Prostate gland (tissue), 2 donors: ENCODE measurements at regions not wholly inside any gene's neighbourhood (a gene's known extent, or its start where the extent isn't known, plus 50 kb on each side); places are given as distances from the start of the nearest gene placed in this dataset.

Experiments
- POLR2A ChIP-seq: fragments of 450-650 bp; IDR thresholded peaks from one replicate; pipeline ENCODE4 v1.6.1; 2016; ENCODE audit warnings: antibody characterized with exemption, mild to moderate bottlenecking
- POLR2AphosphoS5 ChIP-seq: sonication (generic); formaldehyde crosslinking; IDR thresholded peaks from one replicate; pipeline ENCODE4 v1.6.1; 2017; ENCODE audit warnings: antibody characterized with exemption
- TF ChIP-seq, protein P1 (sequence below), 4 experiments: fragments of 200-600 bp in 2 of 4; fragments of 450-650 bp in 2 of 4; sonication (generic) in 2 of 4; IDR thresholded peaks; 1 replicate in 3 of 4; 2 replicates in 1 of 4; pipeline ENCODE4 v1.5.1; 2016 to 2019; ENCODE audit warnings: antibody characterized with exemption in 4 of 4, mild to moderate bottlenecking in 2 of 4, moderate library complexity in 2 of 4

DNA sequence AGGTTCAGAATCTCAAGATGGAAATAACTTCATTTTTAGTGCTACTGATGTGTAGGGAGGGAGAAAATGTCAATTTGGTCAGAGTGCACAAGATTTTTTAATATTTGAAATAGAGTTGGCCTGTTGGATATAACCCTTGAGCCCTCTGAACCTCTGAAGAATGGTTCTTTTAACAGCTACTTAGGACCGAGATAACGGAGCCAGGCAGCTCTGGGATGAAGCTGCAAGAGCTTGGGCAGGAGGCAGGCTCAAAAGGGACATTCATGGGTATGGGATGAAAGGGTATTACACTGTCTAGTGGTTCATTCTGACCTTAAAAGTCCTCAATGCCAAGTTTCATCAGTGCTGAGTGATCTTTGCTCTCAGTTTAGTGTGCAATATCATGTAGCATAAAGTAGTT is 111.4 kb upstream of the CPHXL start:
- TF ChIP-seq, protein P1, sequence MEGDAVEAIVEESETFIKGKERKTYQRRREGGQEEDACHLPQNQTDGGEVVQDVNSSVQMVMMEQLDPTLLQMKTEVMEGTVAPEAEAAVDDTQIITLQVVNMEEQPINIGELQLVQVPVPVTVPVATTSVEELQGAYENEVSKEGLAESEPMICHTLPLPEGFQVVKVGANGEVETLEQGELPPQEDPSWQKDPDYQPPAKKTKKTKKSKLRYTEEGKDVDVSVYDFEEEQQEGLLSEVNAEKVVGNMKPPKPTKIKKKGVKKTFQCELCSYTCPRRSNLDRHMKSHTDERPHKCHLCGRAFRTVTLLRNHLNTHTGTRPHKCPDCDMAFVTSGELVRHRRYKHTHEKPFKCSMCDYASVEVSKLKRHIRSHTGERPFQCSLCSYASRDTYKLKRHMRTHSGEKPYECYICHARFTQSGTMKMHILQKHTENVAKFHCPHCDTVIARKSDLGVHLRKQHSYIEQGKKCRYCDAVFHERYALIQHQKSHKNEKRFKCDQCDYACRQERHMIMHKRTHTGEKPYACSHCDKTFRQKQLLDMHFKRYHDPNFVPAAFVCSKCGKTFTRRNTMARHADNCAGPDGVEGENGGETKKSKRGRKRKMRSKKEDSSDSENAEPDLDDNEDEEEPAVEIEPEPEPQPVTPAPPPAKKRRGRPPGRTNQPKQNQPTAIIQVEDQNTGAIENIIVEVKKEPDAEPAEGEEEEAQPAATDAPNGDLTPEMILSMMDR (IDR thresholded peaks at IDR 0.05), result no peak
- TF ChIP-seq POLR2AphosphoS5 (no peak), POLR2A (no peak)
